Panc1 (cell line): ENCODE measurements at regions not wholly inside any gene's neighbourhood (a gene's known extent, or its start where the extent isn't known, plus 50 kb on each side); places are given as distances from the start of the nearest gene placed in this dataset.

Source experiments
- ATAC-seq: fragments of 200-7000 bp; cut with Tn5 transposase; 2 replicates; pipeline ENCODE4 v1.9.1; 2020; ENCODE audit warnings: mild to moderate bottlenecking, moderate library complexity
- BruUV-seq: library from RNA; stranded (reverse); fragments of 400-500 nt; replicated peaks from 2 replicates; lab custom pipeline; 2021; lab: Mats Ljungman, UMichigan
- CTCF ChIA-PET: fragments of 300-600 bp; sonication (Branson Sonifier 250); formaldehyde crosslinking; loops from one replicate; lab custom pipeline; 2022; ENCODE audit warnings: antibody characterized with exemption; lab: Charles Lee
- POLR2A ChIA-PET: fragments of 300-600 bp; sonication (Branson Sonifier 250); formaldehyde crosslinking; loops from one replicate; lab custom pipeline; 2022; ENCODE audit warnings: antibody characterized with exemption; lab: Charles Lee
- DNase-seq: peaks from one replicate; pipeline ENCODE4 v3.0.0-alpha.2; 2010; ENCODE audit warnings: low read depth, low spot score
- H3K27ac ChIP-seq: 2 replicates; pipeline ENCODE4 v1.5.1; 2011; ENCODE audit warnings: mild to moderate bottlenecking, low read length, inconsistent platforms
- H3K27me3 ChIP-seq: fragments of 200-500 bp; sonication (Bioruptor generic); 2 replicates; pipeline ENCODE4 v1.6.0; 2014; ENCODE audit warnings: low read length, inconsistent platforms; ENCODE audit not compliant: control insufficient read depth, insufficient read depth
- H3K36me3 ChIP-seq: fragments of 200-500 bp; sonication (Bioruptor generic); 2 replicates; pipeline ENCODE4 v1.5.1; 2014; ENCODE audit warnings: inconsistent platforms, mild to moderate bottlenecking, low read length, moderate library complexity; ENCODE audit not compliant: control insufficient read depth, insufficient read depth
- H3K4me1 ChIP-seq: 2 replicates; pipeline ENCODE4 v1.5.1; 2011; ENCODE audit warnings: inconsistent platforms, mild to moderate bottlenecking, low read length, moderate library complexity; ENCODE audit not compliant: control insufficient read depth, insufficient read depth
- H3K4me3 ChIP-seq, 2 experiments: 2 replicates each; pipeline ENCODE4 v1.5.1; 2011 to 2012; ENCODE audit warnings: low read depth in 2 of 2, low read length in 2 of 2, mild to moderate bottlenecking in 2 of 2, inconsistent platforms in 1 of 2, moderate library complexity in 1 of 2
- H3K9me3 ChIP-seq: fragments of 200-500 bp; sonication (Bioruptor generic); 2 replicates; pipeline ENCODE4 v1.5.1; 2014; ENCODE audit warnings: low read depth, mild to moderate bottlenecking, inconsistent platforms, low read length, moderate library complexity; ENCODE audit not compliant: control insufficient read depth, insufficient read depth
- POLR2AphosphoS5 ChIP-seq: IDR thresholded peaks from 2 replicates; pipeline ENCODE4 v1.6.1; 2012; ENCODE audit warnings: mild to moderate bottlenecking, low read depth, low read length, moderate library complexity
- SIN3A ChIP-seq: IDR thresholded peaks from 2 replicates; pipeline ENCODE4 v1.6.1; 2012; ENCODE audit warnings: low read depth, mild to moderate bottlenecking, low read length, moderate library complexity, borderline replicate concordance; ENCODE audit not compliant: insufficient read depth
- TCF7L2 ChIP-seq: IDR thresholded peaks from 2 replicates; pipeline ENCODE4 v1.6.1; 2011; ENCODE audit warnings: mild to moderate bottlenecking, low read depth, low read length, inconsistent platforms
- in situ Hi-C: cut with HindIII; loops from 2 replicates; pipeline ENCODE4 v1.10.0; 2016; ENCODE audit warnings: low sequenced_read_pairs, low pct_unique_long_range_greater_than_20kb
- intact Hi-C: fragments of 100-400 bp; cut with micrococcal nuclease; formaldehyde crosslinking; loops from one replicate; pipeline ENCODE4 v1.10.0; 2022; ENCODE audit not compliant: unreplicated experiment
- TF ChIP-seq, protein P1 (sequence below), 2 experiments: IDR thresholded peaks; 2 replicates each; pipeline ENCODE4 v1.6.1; 2011 to 2012; ENCODE audit warnings: low read depth in 2 of 2, control low read depth in 1 of 2, low read length in 1 of 2, mild to moderate bottlenecking in 1 of 2, moderate library complexity in 1 of 2; ENCODE audit not compliant: insufficient read depth in 1 of 2
- TF ChIP-seq, protein P2 (sequence below): fragments of 450-650 bp; IDR thresholded peaks from 2 replicates; pipeline ENCODE4 v1.5.1; 2017; ENCODE audit warnings: mild to moderate bottlenecking

DNA sequence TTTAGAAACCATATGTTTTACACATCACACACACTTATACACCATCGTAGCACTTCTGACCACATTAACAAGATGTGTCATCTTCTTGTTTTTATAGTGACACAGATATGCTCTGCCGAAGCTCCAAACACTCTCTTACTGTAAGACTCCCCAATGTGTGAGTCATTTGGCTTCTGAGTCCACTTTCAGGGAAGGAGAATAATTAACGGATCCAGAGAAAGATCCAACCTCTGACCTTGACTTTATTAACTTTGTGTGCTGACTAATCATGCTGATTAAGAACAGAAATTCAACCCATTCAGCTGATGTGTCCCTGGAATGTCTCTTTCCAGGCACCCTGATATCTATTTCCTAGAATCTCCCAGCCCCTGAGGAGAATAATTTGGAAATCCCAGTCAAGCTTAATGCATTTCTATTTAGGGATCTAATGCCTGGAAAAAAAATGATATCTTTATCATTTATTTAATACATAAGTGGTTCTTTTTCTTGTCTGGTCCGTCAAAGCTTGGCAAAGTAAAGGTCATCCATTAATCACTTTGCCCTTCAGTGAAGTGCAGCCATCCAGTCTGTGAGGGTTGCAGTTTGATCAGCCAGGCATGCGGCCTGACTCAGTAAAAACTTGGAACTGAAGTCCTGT is 615.8 kb upstream of the SYT4 start:
- in situ Hi-C loops = no loop called here
- ATAC-seq (no peak), DNase-seq (peak; percentile 17)
- Histone ChIP-seq H3K27ac (no peak overlapping the region), H3K4me1 (no peaks in the 10 kb centered on the region), H3K9me3 (no peaks in the 10 kb centered on the region), H3K36me3 (no peaks in the 10 kb centered on the region), H3K27me3 (no peaks in the 10 kb centered on the region), H3K4me3 (no peak overlapping the region)
- TF ChIP-seq POLR2AphosphoS5 = no peak
- TF ChIP-seq, protein P1, sequence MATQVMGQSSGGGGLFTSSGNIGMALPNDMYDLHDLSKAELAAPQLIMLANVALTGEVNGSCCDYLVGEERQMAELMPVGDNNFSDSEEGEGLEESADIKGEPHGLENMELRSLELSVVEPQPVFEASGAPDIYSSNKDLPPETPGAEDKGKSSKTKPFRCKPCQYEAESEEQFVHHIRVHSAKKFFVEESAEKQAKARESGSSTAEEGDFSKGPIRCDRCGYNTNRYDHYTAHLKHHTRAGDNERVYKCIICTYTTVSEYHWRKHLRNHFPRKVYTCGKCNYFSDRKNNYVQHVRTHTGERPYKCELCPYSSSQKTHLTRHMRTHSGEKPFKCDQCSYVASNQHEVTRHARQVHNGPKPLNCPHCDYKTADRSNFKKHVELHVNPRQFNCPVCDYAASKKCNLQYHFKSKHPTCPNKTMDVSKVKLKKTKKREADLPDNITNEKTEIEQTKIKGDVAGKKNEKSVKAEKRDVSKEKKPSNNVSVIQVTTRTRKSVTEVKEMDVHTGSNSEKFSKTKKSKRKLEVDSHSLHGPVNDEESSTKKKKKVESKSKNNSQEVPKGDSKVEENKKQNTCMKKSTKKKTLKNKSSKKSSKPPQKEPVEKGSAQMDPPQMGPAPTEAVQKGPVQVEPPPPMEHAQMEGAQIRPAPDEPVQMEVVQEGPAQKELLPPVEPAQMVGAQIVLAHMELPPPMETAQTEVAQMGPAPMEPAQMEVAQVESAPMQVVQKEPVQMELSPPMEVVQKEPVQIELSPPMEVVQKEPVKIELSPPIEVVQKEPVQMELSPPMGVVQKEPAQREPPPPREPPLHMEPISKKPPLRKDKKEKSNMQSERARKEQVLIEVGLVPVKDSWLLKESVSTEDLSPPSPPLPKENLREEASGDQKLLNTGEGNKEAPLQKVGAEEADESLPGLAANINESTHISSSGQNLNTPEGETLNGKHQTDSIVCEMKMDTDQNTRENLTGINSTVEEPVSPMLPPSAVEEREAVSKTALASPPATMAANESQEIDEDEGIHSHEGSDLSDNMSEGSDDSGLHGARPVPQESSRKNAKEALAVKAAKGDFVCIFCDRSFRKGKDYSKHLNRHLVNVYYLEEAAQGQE (IDR thresholded peaks at IDR 0.05; ENCODE audit: insufficient read depth in 1 of 2, low read depth in 2 of 2, low read length in 1 of 2) = no peak
- TF ChIP-seq, protein P2, sequence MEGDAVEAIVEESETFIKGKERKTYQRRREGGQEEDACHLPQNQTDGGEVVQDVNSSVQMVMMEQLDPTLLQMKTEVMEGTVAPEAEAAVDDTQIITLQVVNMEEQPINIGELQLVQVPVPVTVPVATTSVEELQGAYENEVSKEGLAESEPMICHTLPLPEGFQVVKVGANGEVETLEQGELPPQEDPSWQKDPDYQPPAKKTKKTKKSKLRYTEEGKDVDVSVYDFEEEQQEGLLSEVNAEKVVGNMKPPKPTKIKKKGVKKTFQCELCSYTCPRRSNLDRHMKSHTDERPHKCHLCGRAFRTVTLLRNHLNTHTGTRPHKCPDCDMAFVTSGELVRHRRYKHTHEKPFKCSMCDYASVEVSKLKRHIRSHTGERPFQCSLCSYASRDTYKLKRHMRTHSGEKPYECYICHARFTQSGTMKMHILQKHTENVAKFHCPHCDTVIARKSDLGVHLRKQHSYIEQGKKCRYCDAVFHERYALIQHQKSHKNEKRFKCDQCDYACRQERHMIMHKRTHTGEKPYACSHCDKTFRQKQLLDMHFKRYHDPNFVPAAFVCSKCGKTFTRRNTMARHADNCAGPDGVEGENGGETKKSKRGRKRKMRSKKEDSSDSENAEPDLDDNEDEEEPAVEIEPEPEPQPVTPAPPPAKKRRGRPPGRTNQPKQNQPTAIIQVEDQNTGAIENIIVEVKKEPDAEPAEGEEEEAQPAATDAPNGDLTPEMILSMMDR = no peak
- TF ChIP-seq SIN3A = no peak
- ChIA-PET CTCF (no interaction called here), POLR2A (no interaction called here)
- BruUV-seq = no TSS peak
- intact Hi-C loops = no loop called here

GRCh38 chr18:43904209-43904837 is 627.0 kb upstream of the SYT4 start:
- in situ Hi-C loops (no loop called here), intact Hi-C loops (no loop called here)
- H3K9me3 ChIP-seq = no peaks in the 10 kb centered on the region
- no peak for ATAC-seq
- TF ChIP-seq, protein P1 (IDR thresholded peaks at IDR 0.05; ENCODE audit: insufficient read depth in 1 of 2, low read depth in 2 of 2, low read length in 1 of 2) = no peak
- TF ChIP-seq, protein P2 = no peak
- no peak for TF ChIP-seq TCF7L2
- TF ChIP-seq SIN3A = no peak
- TF ChIP-seq POLR2AphosphoS5 = no peak
- no TSS peak for BruUV-seq
- no peak overlapping the region for H3K27ac ChIP-seq
- DNase-seq = no peak
- ChIA-PET POLR2A (no interaction called here), CTCF (no interaction called here)
- no peak overlapping the region for H3K4me3 ChIP-seq
- H3K36me3 ChIP-seq = no peaks in the 10 kb centered on the region
- H3K27me3 ChIP-seq = no peaks in the 10 kb centered on the region
- no peaks in the 10 kb centered on the region for H3K4me1 ChIP-seq
